NCI-H1436 (cell line): ENCODE measurements at regions not wholly inside any gene's neighbourhood (a gene's known extent, or its start where the extent isn't known, plus 50 kb on each side); places are given as distances from the start of the nearest gene placed in this dataset.

ENCODE experiments used
- DNase-seq: peaks from one replicate; lab custom pipeline; 2025; lab: John Stamatoyannopoulos, UW

DNA sequence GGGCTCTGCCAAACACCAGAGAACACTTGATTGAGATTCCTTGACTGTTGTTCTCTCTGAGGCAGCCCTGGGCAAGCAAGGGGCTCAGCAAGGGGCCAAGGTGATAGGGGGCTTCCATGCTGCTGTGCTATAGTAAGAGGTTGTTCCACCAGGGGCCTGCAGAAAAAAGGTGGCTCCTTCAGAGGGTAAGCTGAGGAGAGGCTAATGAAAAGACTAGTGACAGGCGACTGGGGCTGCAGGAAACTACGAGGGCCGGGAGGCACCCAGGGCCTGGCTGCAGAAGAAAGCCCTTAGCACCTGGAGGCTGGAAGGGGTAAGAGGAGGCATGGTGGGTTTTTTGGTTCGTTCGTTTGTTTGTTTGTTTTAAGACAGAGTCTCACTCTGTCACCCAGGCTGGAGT, 88.0 kb upstream of the CTNNA1 start:
- no peak for DNase-seq

DNA sequence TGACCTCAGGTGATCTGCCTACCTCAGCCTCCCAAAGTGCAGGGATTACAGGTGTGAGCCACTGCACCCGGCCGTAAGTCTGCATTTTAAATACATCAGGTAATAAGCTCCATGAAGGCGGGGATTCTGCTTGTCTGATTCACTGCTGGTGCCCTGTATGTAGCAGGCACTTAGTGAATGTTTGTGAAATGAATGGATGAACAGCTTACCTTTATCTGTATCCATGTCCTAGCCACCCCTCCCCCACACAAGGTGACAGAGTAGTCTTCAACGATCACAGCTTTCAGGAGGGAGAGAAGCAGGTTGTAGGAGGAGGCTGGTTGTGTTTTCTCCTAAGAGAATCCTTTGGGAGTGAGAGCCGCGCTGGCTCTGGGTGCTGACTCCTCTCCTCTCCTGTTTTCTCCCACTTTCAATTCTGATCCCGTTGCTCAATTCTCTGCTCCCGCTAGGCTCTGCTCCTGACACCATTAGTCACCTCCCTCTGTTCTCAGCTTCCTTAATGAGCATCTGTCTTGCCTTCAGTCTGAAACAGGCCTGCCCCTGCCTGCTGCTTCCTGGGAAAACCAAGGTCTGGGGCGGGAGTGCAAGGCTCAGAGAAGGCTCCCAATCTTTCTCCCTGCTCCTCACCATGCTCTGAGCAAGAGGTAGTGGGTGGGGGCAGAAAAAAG, 88.8 kb upstream of the CTNNA1 start:
- DNase-seq, result no peak

DNA sequence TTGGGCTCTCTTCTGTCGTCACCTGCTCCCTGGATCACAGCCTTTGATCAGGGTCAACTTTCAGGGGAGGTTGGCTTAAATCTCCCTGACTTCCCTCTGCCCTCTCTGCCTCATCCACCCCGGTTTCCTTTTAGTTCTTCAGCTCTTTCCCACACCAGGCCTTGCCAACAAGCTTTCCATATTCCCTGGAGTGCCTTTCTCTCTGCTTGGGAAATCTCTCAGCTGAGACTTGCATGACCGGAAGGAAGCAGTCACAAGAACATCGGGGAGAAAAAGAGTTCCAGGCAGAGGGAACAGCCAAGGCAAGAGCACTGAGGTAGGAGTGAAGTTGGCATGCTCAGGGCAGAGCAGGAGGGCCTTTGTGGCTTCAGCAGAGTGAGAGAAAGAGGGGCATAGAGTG, 88.4 kb upstream of the HSPA9 start:
- no peak for DNase-seq

DNA sequence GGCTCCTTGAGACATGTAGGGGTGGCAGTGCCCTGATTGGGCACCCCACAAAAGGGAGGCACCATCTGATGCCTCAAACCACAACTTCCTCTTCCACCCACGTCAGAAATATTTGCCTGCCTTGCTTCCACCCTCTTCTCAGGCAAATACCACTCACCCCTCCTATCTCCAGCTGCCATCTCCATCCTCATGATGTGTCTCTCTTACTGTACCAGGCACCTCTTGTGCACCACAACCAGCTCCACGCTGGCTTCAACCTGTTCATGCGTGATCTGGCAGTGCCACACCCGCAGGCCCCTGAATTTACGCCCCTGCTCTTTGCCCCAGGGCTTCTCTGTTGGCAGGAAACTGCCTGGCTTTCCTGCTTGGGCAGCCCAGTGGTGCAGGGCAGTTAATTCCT, 87.8 kb upstream of the HSPA9 start:
- no peak for DNase-seq

DNA sequence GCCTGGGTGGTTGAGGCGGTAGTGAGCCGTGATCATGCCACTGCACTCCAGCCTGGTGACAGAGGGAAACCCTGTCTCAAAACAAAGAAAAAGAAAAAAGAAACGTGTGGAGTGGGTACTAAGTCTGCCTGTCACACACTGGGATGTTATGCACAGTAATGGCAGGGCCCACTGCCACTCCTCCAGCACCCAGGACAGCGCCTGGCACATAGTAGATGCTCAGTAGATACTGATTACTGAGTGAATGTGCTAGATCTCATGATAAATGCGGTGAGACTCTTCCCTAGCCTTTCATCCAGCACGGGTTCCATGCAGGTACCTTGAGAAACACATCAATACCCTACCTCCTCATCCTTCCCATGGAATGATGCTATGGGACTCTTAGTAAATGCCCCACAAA, 87.4 kb upstream of the HSPA9 start:
- DNase-seq, result no peak

DNA sequence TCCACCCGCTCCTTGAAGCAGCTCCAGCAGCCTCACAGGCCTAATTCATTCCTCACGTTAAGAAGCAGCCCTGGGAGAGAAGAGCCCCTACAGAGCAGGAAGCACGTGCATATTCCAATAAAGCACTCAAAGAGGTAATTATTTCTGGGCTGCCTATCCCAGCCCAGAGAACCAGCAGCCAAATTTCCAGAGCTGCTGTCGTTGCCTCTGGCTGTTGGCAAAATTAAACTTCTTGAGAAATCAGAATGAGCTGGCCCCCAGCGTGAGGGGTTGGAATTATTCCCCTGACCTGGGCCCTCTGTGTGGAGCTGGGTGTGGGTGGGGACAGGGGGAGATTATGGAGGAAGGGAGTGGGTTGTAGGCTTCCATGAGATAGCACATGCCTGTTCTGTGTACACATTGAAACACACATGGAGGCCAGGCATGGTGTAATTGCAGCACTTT, 86.8 kb upstream of the HSPA9 start:
- no peak for DNase-seq

DNA sequence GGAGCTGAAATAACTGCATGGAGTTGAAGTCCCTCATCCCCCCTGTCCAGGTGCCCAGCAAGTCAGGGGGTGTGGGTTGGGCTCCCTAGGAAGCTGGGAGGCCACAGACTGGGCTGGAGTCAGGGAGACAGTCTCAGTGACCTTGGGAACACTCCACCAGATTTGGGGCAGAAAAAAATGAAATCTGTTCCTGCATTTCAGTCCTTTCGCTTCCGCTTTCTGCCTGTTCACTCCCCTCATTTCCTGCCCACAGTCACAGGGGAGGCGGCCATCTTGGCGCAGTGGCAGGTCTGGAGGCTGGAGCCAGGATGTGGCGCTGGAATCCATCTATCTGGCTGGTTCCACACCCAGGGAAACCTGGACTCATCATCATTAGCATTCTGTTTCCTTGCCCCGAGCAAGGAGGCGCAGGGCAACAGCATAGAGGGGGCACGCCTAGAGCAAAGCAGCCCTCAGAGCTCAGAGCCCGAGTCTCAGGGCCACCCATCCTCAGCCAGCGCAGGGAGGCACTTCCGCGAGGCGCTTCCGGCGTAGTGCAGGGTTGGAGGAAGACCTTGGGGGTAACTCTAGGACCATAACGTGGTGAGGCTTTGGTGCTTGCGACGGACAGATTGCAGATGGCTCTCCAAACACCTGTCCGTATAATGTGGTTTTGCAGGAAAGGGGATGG, 86.2 kb upstream of the HSPA9 start:
- DNase-seq, result no peak

DNA sequence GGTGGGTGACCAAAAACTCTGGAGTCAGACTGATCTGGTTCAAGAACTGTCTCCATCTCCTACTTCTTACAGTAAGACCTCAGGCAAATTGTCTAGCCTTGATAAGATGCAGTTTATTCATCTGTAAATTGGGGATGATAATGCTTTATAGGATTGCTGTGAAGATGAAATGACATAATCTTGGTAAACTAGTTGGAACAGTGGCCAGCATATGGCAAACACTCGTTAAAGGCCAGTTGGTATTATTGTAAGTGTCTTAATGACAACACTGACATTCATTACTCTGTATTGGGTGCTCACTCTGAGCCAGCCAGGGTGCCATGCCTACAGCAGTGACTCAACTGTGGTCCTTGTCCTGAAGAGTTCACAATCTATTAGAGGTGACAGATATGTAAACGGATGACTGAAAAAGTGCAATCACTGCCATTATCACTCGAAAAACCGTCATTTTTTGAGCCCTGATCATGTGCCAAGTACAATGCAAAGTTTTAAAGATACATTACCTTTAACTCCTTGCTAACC, 84.9 kb upstream of the HSPA9 start:
- no peak for DNase-seq

DNA sequence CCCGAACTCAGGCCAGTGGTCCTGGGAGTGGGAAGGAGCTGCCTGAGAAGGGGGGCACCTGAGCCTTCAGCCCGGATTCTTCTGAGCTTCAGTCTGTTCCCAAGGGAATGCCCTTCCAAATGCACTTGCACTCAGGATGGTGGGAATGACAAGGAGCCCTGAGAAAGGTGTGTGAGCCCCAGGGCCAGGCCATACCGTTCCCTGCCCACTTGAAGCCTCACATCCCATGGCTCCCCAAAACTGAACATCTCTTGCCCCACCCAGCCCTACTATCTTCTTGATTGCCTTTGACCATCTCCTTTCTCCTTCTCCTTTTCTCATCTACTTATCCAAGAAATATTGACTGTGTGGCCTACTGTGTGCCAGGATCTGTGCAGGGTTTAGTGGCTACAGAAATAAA, 84.4 kb upstream of the HSPA9 start:
- DNase-seq, result no peak

DNA sequence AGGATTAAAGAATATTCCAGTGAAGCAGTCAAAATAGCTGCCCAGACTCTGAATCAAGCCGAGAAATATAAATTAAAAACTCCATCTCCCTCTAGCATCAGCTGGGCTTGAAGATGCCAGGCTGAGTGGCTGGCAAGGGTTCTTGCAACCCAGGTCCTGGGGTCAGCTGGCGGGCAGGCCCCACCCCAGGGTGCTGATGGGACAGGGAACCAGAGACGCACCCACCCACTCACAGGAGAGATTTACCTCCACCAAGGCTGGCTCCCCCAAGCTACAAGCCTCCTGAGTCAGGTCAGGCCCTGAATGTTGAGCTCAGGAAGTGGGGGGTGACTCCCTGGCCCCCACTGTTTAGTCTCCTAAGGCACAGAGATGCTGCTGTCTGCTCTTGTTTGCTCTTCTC, 83.9 kb upstream of the HSPA9 start:
- no peak for DNase-seq

DNA sequence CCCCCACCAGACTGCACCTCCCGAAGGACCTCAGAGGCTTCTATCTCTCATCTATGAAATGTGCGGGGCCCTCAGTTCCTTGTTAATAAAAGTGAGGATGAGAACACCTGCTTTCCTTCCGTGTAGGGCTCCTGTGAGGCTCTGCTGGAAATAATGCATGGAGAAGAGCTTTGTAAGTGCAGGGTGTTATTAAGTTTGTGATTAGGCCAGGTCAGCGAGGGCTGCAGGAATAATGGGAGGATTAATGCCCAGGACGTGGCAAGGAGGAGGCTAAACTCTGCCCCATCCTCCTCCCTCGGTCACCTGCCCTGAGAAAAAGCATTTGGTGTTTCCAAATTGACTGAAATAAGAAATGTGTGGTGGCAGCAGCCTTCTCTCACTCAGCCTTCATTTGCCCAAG, 83.5 kb upstream of the HSPA9 start:
- no peak for DNase-seq

DNA sequence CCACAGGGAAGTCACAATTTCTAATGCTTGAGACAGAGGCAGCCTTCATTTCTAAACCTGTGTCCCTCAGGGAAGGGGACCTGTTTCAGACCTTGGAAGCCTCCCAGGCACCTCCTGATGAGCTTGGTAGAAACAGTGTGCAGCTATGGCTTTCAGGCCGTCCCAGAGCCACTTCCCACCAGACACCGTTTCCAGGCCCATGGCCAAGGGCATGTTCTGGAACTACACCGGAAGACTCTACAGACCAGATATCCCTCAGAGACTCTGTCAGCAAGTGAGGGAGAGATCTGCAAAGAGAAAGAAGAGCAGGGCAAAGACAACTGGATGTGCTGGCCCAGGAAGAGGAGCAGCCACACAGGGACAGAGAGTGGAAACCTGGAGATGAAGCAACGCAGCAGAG, 82.2 kb upstream of the HSPA9 start:
- DNase-seq, result no peak

DNA sequence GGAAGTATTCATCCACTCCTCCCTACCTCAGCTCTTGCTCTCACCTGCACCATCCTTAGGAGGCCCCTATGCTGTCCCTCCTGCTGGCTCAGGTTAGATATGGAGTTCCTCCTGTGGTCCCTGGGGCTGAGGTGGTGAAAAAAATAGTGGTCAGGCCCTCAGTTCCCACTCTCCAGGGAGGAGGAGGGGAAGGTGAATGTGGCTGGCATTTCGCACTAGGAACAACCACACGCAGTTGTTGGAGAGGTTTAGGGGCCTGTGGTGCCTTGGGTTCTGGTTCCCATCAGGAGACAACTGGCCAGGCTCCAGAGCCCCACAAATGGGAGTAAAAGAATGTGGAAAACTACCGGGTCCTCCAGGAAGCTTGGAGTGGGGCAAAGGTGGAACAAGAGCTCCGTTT, 81.7 kb upstream of the HSPA9 start:
- DNase-seq, result no peak

DNA sequence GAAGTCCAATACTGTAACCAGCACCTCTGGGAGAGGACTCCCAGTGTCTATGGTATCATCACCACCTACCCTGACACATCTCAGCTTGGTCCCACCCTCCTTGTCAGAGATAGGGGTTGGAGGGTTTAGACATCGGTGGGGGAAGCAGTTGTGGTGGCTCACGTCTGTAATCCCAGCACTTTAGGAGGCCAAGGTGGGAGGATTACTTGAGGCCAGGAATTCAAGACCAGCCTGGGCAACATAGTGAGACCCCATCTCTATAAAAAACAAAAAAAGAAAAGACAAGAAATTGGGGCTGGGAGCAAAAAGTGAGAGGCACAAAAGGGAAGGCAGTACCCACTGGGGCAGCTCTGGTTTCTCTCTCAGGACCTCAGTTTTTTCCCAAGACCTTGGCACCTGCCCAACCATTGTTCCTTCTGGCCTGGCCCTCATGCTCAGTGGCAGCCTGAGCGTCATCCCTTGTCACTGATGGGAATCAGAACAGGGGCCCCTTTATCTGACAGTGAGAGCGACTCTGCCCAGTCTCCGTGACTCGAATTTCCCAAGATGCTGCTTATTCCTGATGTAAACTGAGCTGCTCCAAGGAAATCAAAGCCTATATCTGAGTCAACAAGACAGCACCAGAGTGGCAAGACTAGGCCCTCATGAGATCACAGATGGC, 80.5 kb upstream of the HSPA9 start:
- no peak for DNase-seq

DNA sequence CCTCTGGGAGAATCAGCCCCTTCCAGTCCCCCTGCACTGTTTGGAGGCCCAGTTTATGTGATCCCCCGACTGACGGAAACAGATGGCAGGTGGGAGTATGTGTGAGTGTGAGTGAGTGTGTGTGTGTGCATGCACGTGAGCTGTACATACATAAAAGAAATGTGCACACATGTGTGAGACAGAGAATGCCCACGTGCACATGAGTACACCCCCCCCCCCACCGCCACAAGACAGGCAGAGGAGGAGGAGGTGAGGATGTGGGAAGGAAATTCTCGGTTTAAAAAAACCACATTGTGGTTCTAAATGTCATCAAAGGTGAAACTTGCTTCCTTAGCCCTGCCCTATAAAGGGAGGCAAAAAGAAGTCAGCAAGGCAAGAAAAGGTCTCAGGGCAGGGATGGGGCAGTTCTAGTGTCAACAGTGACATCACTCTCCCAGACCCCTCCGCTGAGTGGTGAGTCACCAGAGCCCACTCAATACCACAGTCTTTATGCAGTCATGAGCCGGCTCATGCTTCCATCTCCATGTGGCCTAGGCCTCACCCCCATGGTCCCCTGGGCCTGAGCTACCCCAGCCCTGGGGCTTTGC, 79.2 kb upstream of the HSPA9 start:
- no peak for DNase-seq

DNA sequence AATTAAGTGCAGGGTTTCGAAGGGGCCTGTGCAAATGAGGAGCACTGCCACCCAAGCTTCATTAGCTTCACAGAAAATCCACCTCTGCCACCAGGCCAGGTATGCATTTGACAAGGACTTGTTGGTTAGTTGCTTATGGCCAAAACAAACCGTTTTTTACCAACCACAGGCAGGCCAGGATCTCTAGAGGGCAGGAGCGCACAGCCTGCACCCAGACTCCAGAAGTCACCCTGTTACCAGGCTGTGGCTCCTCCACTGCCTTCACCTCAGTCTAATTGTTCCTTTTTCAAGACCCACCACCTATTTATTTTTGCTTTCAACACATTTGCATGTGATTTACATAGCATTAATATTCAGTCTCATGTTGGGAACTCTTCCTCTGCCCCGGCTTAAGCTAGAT, 78.3 kb upstream of the HSPA9 start:
- DNase-seq, result no peak

DNA sequence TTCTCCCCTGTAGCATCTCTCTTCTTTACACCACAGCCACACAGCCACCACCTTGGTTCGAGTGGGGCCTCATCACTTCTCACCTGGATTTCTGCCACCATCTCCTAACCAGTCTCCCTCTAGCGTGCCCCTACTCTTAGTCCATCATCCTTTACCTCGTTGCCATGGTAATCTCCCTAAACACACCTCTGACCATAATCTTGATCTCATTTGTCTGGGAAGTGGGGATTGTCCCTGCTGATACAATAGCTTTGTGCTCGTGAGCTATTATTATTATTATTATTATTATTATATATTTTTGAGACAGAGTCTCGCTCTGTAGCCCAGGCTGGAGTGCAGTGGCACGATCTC, 76.5 kb upstream of the HSPA9 start:
- no peak for DNase-seq

DNA sequence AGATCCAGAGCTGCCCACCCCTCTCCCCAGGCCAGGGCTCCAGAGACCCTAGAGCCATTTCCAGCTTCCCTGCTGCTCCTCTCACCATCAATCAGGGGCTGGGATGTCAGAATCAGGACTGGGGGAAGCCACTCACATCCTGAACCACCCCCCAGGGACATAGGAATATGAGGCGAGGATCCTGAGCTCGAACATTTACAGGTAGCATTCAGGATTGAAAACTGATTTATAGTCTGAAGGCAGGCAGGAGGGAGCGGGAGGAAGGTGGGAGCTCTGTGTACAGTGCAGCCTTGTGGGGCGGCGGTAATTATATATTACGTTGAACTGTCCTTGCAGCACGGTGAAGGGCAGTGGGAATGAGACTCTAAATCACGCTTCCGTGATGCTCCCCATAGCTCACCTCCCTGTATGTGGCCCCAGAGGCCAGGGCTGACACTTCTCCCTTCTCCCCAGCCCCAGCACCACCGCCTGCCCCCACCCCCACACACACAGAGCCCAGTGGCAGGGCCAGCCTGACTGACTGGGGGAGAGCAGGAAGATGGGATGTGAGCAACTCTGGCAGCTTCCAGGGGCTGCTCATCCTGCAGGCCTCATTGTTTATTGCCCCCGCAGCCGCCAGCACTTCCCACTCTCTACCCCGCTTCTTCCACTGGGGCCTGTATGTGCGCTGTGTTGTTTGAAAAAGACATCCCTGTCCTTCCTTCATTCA, 76.0 kb upstream of the HSPA9 start:
- no peak for DNase-seq

DNA sequence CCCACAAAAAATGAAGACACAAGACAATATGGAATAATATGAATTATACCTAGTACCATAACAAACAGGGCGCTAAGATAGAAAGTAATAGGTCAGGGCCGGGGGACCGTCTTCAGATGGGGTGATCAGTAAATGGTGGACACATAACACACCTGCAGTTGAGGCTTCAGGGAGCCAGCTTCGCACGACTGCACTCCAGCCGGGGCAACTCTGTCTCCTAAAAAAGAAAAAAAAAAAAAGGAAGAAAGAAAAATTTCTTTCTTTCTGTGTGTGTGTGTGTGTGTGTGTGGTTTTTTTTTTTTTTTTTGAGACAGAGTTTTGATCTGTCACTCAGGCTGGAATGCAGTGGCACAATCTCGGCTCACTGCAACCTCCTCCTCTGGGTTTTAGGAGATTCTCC, 75.0 kb upstream of the HSPA9 start:
- no peak for DNase-seq

DNA sequence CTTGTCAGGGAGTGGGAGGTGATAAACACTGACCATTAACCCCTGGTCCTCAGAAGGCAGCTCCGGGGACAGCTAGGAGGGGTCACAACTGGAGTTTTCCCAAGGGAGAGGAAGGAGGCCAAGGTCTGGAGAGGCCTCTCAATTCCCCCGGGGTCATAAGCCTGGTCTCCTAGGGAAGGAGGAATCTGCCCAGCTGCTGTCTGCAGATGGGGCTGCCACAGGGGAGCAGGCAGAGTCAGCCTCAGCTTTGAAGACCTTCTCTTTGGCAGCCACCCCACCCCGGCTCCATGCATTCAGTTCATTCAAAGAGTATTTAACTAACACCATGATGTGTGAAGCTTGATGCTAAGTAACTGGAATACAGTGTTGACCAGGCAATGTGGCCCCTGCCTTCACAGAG, 74.6 kb upstream of the HSPA9 start:
- no peak for DNase-seq

DNA sequence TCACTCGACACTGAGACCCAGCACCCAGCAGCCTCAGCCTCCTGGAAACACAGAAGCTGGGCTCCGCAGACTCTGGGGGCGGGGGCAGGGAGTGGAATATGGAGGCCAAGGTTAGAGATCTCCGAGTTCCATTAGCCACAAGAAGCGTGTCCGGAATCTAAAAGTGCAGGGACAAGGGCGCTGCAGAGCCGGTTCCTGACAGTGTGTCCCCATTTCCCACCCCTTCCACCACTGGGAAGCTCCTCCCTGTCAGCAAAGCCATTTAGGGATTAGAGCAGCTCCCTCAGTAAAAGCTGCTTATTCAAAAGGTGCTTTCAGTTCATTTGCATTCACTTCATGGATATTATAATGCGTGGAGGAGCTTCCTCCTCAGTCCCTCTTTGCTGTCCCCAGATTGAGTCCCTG, 74.1 kb upstream of the HSPA9 start:
- no peak for DNase-seq

DNA sequence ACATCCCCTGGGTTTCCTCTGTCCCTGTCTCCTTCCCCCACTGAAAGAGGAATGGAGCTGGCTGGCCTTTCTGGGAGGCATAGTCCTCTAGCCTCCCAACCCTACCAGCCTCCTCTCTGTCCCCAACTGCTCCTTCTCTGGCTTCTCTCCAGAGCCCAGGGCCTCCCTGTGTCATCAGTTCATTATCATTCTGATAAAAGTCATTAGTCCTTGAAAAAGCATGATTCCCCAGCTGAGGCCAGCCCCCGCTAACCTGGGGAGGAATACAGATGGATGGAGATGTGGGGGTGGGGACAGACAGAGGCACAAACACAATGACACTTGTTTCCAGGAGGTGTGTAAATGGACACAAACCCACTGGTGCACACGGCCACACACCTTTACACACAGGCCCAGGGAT, 73.6 kb upstream of the HSPA9 start:
- no peak for DNase-seq
